ENCODE measurements at regions not wholly inside any gene's neighbourhood (a gene's known extent, or its start where the extent isn't known, plus 50 kb on each side); places are given as distances from the start of the nearest gene placed in this dataset.

DNA sequence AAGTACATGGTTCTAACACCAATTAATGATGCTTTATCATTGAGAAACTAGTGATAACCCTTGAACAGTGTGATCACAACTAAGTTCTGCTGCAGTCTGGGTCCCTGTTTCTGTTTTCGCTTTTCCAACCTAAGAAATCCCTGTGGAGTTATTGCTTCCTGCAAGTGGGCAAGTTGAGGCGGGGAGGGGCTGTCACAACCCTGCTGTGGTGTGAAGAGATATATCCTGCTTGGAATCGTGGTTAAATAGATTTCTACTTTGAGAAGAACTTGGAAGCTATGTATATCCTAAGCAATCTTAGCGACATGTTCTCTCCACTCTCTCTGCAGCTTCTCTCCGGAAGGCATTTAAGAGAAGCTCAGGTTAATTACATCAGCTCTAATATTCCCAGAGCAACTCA lies 1223.6 kb downstream of the EPHA7 start:
- no peak overlapping the region for H3K4me3 ChIP-seq (ENCODE audit: low read depth, low read length)
- TF ChIP-seq POLR2A (IDR thresholded peaks at IDR 0.05; ENCODE audit: extremely low read depth, insufficient read length) (no peak), MYC (IDR thresholded peaks at IDR 0.05; ENCODE audit: low read depth, low read length) (no peak)
- TF ChIP-seq, protein P1, sequence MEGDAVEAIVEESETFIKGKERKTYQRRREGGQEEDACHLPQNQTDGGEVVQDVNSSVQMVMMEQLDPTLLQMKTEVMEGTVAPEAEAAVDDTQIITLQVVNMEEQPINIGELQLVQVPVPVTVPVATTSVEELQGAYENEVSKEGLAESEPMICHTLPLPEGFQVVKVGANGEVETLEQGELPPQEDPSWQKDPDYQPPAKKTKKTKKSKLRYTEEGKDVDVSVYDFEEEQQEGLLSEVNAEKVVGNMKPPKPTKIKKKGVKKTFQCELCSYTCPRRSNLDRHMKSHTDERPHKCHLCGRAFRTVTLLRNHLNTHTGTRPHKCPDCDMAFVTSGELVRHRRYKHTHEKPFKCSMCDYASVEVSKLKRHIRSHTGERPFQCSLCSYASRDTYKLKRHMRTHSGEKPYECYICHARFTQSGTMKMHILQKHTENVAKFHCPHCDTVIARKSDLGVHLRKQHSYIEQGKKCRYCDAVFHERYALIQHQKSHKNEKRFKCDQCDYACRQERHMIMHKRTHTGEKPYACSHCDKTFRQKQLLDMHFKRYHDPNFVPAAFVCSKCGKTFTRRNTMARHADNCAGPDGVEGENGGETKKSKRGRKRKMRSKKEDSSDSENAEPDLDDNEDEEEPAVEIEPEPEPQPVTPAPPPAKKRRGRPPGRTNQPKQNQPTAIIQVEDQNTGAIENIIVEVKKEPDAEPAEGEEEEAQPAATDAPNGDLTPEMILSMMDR (IDR thresholded peaks at IDR 0.05; ENCODE audit: low read depth, low read length), result no peak
- TF ChIP-seq, protein P2, sequence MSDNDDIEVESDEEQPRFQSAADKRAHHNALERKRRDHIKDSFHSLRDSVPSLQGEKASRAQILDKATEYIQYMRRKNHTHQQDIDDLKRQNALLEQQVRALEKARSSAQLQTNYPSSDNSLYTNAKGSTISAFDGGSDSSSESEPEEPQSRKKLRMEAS (IDR thresholded peaks at IDR 0.05; ENCODE audit: low read depth, low read length), result no peak
- DNase-seq (ENCODE audit: low read depth), result no peak

DNA sequence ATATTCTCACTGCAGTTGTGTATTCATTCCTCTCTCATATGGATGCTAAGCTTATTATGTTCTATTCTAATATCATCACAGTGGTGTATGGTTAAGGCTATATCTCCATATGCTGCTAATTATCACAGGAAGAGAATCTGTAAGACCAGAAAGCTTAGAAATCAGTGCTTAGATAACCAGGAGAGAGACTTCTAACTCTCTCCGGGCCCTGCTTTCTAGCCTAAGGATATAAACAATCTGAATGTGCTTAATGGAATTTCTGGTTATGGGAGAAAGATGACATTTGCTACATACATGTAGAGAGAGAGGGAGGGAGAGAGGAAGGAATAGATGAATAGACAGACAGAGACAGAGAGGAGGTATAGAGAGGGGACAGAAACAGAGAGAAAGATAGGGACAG lies 1231.3 kb downstream of the EPHA7 start:
- DNase-seq (ENCODE audit: low read depth), result no peak
- TF ChIP-seq, protein P1 (IDR thresholded peaks at IDR 0.05; ENCODE audit: low read depth, low read length), result no peak
- TF ChIP-seq MYC (IDR thresholded peaks at IDR 0.05; ENCODE audit: low read depth, low read length), result no peak
- no peak overlapping the region for H3K4me3 ChIP-seq (ENCODE audit: low read depth, low read length)

DNA sequence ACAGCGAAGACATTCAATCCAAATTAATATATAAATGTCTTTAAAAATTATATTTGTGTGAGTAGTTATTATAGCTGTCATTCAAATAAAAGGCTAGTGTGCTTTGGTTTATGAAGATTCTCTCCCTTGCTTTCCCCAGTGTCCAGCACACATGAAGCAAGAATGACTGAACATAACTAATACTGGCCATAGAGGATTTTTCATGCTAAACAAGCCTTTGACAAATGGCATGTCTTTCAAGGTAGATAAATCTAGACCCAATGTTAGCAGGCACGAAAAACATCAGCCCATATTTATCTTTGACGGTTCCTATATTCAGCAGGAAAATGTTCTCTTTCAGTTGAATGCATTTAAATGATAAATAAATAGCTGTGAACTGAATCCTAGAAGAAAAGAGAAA lies 1234.4 kb downstream of the EPHA7 start:
- DNase-seq (ENCODE audit: low read depth), result no peak
- H3K4me3 ChIP-seq (ENCODE audit: low read depth, low read length), result no peak overlapping the region
- TF ChIP-seq POLR2A (IDR thresholded peaks at IDR 0.05; ENCODE audit: extremely low read depth, insufficient read length) (no peak), MYC (IDR thresholded peaks at IDR 0.05; ENCODE audit: low read depth, low read length) (no peak)

DNA sequence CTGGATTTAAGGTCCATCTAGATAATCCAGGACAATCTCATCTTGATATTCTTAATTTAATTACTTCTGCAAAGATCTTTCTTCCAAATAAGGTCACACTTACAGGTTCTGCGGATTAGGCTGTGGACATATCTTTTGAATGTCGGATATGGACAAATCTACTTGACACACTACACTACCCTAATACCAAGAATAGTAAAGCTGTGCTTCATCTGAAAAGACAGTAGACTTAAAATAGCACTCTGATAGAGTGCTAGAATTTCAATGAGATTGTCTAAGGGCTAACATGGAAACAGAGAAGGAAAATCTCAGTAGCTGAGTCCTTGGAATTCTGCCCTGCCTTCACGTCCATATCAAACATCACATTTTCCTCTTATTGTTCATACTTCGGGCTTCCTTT lies 1238.0 kb downstream of the EPHA7 start:
- no peak for DNase-seq (ENCODE audit: low read depth)
- no peak overlapping the region for H3K4me3 ChIP-seq (ENCODE audit: low read depth, low read length)
- TF ChIP-seq, protein P2 (IDR thresholded peaks at IDR 0.05; ENCODE audit: low read depth, low read length), result no peak
- TF ChIP-seq POLR2A (IDR thresholded peaks at IDR 0.05; ENCODE audit: extremely low read depth, insufficient read length) (no peak), MYC (IDR thresholded peaks at IDR 0.05; ENCODE audit: low read depth, low read length) (no peak)
- TF ChIP-seq, protein P1 (IDR thresholded peaks at IDR 0.05; ENCODE audit: low read depth, low read length), result no peak

DNA sequence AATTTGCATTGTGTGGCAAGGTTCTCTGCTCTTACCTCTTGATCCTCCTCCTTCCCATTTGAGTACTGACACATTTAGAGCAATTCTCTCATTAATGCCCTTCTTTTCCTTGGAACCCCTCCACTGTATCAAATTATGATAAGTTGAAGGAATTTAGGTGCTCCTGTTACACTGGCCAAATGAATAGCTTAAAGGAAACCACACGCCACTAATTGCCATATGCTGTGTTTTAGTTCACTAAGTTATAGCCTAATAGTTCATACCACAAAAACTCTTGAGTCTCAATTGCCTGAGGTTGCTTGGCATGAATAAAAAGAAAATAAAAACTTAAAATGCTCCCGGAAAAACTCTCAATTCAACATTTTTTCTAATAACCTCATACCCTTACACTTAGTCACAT lies 1239.3 kb downstream of the EPHA7 start:
- TF ChIP-seq, protein P2 (IDR thresholded peaks at IDR 0.05; ENCODE audit: low read depth, low read length), result no peak
- TF ChIP-seq, protein P1 (IDR thresholded peaks at IDR 0.05; ENCODE audit: low read depth, low read length), result no peak
- TF ChIP-seq MYC (IDR thresholded peaks at IDR 0.05; ENCODE audit: low read depth, low read length), result no peak
- TF ChIP-seq POLR2A (IDR thresholded peaks at IDR 0.05; ENCODE audit: extremely low read depth, insufficient read length), result no peak
- no peak overlapping the region for H3K4me3 ChIP-seq (ENCODE audit: low read depth, low read length)
- DNase-seq (ENCODE audit: low read depth), result no peak

DNA sequence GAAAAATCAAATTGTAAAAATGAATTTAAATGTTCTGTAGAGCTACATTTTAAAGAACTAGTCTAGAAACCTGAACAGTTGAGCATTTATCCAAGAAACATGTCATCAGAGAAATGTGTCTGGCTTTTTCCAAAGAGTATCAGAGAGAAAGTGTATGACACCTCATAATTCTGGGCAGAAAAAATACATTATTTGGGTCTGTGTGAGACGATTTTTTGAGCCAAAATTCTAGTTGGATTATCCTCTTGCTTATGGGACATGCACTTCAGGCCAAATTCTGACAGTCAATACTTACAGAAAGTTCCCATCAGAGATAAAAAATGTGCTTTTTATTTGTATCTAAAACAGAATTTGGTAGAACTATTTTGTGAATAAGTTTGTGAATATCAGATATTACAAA lies 1242.7 kb downstream of the EPHA7 start:
- TF ChIP-seq, protein P1 (IDR thresholded peaks at IDR 0.05; ENCODE audit: low read depth, low read length), result no peak
- TF ChIP-seq POLR2A (IDR thresholded peaks at IDR 0.05; ENCODE audit: extremely low read depth, insufficient read length) (no peak), MYC (IDR thresholded peaks at IDR 0.05; ENCODE audit: low read depth, low read length) (no peak)
- TF ChIP-seq, protein P2 (IDR thresholded peaks at IDR 0.05; ENCODE audit: low read depth, low read length), result no peak
- DNase-seq (ENCODE audit: low read depth), result no peak
- H3K4me3 ChIP-seq (ENCODE audit: low read depth, low read length), result no peak overlapping the region
